HEK293T (cell line): ENCODE measurements at regions not wholly inside any gene's neighbourhood (a gene's known extent, or its start where the extent isn't known, plus 50 kb on each side); places are given as distances from the start of the nearest gene placed in this dataset.

Experiments used
- CTCF ChIA-PET: fragments of 350-600 bp; formaldehyde crosslinking; extraction: SDS; loops from one replicate; lab custom pipeline; 2021; ENCODE audit warnings: antibody characterized with exemption, inconsistent platforms; lab: Yijun Ruan, JAX
- POLR2A ChIA-PET: fragments of 350-600 bp; formaldehyde crosslinking; extraction: SDS; loops from one replicate; lab custom pipeline; 2020; ENCODE audit warnings: antibody characterized with exemption, inconsistent platforms; lab: Yijun Ruan, JAX
- DNase-seq: peaks from one replicate; pipeline ENCODE4 v3.0.0; 2012; ENCODE audit warnings: mixed read lengths; ENCODE audit errors: extremely low spot score
- ARNT ChIP-seq: fragments of 450-650 bp; IDR thresholded peaks from 2 replicates; pipeline ENCODE4 v1.6.1; 2017; ENCODE audit warnings: mild to moderate bottlenecking
- BHLHE40 ChIP-seq: fragments of 450-650 bp; IDR thresholded peaks from 2 replicates; pipeline ENCODE4 v1.6.1; 2016; ENCODE audit warnings: mild to moderate bottlenecking, moderate library complexity, borderline replicate concordance
- CTBP1 ChIP-seq: fragments of 450-650 bp; IDR thresholded peaks from 2 replicates; pipeline ENCODE4 v1.6.1; 2016; ENCODE audit warnings: borderline replicate concordance
- ELF4 ChIP-seq: fragments of 450-650 bp; IDR thresholded peaks from 2 replicates; pipeline ENCODE4 v1.6.1; 2017; ENCODE audit warnings: antibody characterized with exemption
- FOXA1 ChIP-seq: fragments of 450-650 bp; IDR thresholded peaks from 2 replicates; pipeline ENCODE4 v1.6.1; 2016; ENCODE audit warnings: mild to moderate bottlenecking
- FOXK2 ChIP-seq: fragments of 450-650 bp; IDR thresholded peaks from 2 replicates; pipeline ENCODE4 v1.6.1; 2016; ENCODE audit warnings: mild to moderate bottlenecking
- FOXM1 ChIP-seq: fragments of 450-650 bp; IDR thresholded peaks from 2 replicates; pipeline ENCODE4 v1.6.1; 2017; ENCODE audit warnings: mild to moderate bottlenecking, borderline replicate concordance
- HDGF ChIP-seq: fragments of 450-650 bp; IDR thresholded peaks from 2 replicates; pipeline ENCODE4 v1.6.1; 2017; ENCODE audit warnings: antibody characterized with exemption, borderline replicate concordance
- L3MBTL2 ChIP-seq: fragments of 450-650 bp; conservative IDR thresholded peaks from 2 replicates; pipeline ENCODE4 v1.6.1; 2016; ENCODE audit warnings: mild to moderate bottlenecking
- LEF1 ChIP-seq: fragments of 450-650 bp; IDR thresholded peaks from 2 replicates; pipeline ENCODE4 v1.6.1; 2017; ENCODE audit warnings: mild to moderate bottlenecking, borderline replicate concordance
- NFRKB ChIP-seq: fragments of 450-650 bp; IDR thresholded peaks from 2 replicates; pipeline ENCODE4 v1.6.1; 2016; ENCODE audit warnings: mild to moderate bottlenecking, moderate library complexity
- SP1 ChIP-seq: fragments of 450-650 bp; IDR thresholded peaks from 2 replicates; pipeline ENCODE4 v1.6.1; 2017
- SUZ12 ChIP-seq: fragments of 450-650 bp; IDR thresholded peaks from 2 replicates; pipeline ENCODE4 v1.6.1; 2016; ENCODE audit warnings: mild to moderate bottlenecking
- TARDBP ChIP-seq: fragments of 450-650 bp; IDR thresholded peaks from 2 replicates; pipeline ENCODE4 v1.6.1; 2016
- ZNF384 ChIP-seq: fragments of 450-650 bp; IDR thresholded peaks from 2 replicates; pipeline ENCODE4 v1.6.1; 2016
- TF ChIP-seq, protein P1 (sequence below): fragments of 450-650 bp; IDR thresholded peaks from 2 replicates; pipeline ENCODE4 v1.6.1; 2016

DNA sequence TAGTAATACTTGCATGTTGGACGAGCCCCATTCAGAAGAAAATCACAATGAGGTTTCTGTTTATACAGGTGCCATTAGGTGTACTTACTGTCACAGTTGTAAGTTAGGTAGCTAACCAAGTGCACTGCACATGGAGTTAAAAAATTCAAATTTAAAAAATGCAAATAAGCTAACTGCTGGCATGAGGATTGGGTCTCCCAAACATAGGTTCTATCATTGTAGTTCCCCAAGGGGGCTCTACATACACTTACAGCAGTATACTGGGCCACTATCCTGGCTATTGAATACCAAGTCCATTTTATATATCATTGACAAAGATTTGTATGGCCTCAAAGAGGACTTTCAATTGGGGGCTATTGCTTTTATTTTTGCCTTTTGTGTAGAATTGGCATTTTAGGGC is 153.4 kb downstream of the FMR1NB start:
- TF ChIP-seq, protein P1, sequence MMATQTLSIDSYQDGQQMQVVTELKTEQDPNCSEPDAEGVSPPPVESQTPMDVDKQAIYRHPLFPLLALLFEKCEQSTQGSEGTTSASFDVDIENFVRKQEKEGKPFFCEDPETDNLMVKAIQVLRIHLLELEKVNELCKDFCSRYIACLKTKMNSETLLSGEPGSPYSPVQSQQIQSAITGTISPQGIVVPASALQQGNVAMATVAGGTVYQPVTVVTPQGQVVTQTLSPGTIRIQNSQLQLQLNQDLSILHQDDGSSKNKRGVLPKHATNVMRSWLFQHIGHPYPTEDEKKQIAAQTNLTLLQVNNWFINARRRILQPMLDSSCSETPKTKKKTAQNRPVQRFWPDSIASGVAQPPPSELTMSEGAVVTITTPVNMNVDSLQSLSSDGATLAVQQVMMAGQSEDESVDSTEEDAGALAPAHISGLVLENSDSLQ: no peak
- DNase-seq: no peak
- ChIA-PET POLR2A (no interaction called here), CTCF (no interaction called here)

DNA sequence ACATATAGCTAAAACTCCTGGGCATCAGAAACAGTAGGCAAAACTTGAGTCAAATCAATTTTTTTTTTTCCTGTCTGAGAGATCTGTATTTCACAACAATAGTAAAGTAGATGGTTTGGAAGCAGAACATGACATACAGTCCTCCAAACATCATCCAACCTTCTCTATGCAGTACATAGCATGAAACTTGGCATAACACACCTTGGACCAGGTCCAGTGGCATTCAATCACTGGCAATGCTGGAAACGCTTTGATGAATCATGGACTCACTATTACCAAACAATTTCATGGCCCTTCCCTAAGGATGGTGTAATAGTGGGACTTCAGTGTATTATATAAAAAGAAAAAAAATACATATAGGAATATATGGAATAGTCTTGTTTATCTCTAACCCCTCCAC is 154.6 kb downstream of the FMR1NB start:
- no peak for DNase-seq
- TF ChIP-seq HDGF (no peak), ARNT (no peak), SP1 (no peak), L3MBTL2 (no peak), CTBP1 (no peak), NFRKB (no peak), SUZ12 (no peak), FOXK2 (no peak), FOXA1 (no peak), TARDBP (no peak), ZNF384 (no peak), LEF1 (no peak), BHLHE40 (no peak), ELF4 (no peak), FOXM1 (no peak)
- TF ChIP-seq, protein P1: no peak
- POLR2A ChIA-PET: interaction anchor here (0.7 kb wide), 1 partner anchor 1153 kb away, joined by 3 read pairs; no protein-coding TSS in a partner anchor
- CTCF ChIA-PET: interaction anchor here (0.6 kb wide), 1 partner anchor 351 kb away, joined by 3 read pairs; no protein-coding TSS in a partner anchor

DNA sequence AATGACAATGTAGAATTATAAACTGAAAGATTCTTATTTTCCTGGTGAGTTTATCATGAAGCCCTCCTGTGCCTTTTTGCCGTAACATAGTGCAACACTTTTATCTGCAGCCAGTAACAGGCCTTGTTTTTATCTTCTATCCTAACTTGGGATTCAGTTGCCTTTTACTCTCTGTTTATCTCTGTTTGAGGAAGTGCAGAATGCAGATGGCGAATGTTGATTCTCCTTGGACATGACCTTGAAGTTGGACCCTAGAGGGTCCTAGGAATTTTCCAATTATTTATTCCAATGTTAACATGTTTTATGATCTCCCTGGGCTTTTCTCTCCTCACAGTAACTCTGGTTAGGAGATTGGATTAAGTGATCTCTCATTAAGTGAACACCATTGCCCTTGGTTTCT is 165.0 kb downstream of the FMR1NB start:
- CTCF ChIA-PET: no interaction called here
- POLR2A ChIA-PET: no interaction called here
- DNase-seq: no peak
- TF ChIP-seq CTBP1: no peak
- no peak for TF ChIP-seq SP1
- TF ChIP-seq FOXK2: no peak

DNA sequence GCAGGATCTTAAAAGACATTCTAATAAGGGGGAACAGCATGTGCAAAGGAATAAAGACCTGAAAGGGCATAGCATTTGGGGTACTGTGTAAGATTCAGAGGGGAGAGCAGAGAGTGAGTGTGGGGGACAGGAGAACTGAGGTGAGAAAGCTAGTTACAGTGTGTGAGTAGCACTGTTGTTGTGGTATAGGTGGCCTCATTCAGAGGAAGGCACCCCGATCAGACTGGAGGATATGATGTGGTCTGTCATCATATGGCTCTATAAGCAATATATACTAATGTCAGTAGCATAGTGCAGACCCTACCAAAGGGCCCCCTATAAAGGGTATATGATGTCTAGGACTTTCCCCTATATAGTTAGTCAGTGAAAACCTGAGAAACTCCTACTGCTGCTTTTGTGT is 175.8 kb downstream of the FMR1NB start:
- POLR2A ChIA-PET: no interaction called here

DNA sequence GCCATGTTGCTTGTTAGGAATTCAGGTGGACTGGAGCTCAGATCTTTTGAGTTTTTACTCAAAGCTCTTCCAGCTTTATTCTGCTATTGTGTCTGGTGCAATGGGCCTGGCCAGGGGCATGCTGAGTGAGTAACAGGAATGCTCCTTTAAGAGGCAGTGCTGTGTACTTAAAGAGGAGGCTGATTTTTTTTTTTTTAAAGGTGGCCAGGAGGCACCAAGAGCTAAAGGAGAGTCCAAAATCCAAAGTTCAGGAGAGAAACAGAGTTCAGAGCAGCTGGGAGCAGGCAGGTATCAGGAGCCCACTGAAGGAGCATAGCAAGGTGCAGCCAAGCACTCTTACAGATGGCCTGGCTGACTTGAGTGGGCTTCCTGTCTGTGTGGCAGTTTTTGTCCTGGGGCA is 178.7 kb downstream of the FMR1NB start:
- TF ChIP-seq FOXK2 (no peak), BHLHE40 (no peak), TARDBP (no peak), SUZ12 (no peak), ZNF384 (no peak), CTBP1 (no peak), ELF4 (no peak), FOXM1 (no peak)
- CTCF ChIA-PET: no interaction called here
- POLR2A ChIA-PET: no interaction called here
- no peak for DNase-seq

More for the DNA sequence above, 175.8 kb downstream of the FMR1NB start:
- no peak for DNase-seq
- TF ChIP-seq SUZ12 (no peak), HDGF (no peak), FOXM1 (no peak), CTBP1 (no peak), L3MBTL2 (no peak), SP1 (no peak), FOXK2 (no peak), ZNF384 (no peak), ARNT (no peak), BHLHE40 (no peak), LEF1 (no peak), NFRKB (no peak), FOXA1 (no peak), ELF4 (no peak)
- TF ChIP-seq, protein P1: no peak
- CTCF ChIA-PET: no interaction called here

DNA sequence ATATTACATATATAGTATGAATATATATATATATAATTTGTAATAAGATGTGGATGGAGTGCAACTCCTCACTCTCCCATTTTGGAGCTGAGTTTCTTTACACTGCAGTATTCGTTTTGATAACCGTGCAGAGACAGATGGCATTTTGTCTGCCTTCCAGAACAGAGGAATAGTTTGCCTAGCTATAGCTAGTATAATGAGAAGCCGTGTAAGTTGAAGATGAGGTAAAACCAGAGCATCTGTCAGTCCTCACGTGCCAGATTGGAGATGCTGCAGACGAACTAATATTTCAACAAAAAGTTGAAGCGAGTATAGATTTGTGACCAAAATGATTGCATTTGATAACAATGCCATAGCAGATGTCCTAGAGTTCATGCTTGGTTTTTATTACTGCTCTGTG is 180.6 kb downstream of the FMR1NB start:
- DNase-seq: no peak
- POLR2A ChIA-PET: no interaction called here
- CTCF ChIA-PET: no interaction called here
- TF ChIP-seq CTBP1: no peak
- TF ChIP-seq ELF4: no peak
- TF ChIP-seq LEF1: no peak
- TF ChIP-seq BHLHE40: no peak
- no peak for TF ChIP-seq SP1
- no peak for TF ChIP-seq SUZ12
- no peak for TF ChIP-seq FOXA1
- no peak for TF ChIP-seq TARDBP
- no peak for TF ChIP-seq L3MBTL2
- no peak for TF ChIP-seq FOXK2
- TF ChIP-seq ARNT: no peak
- no peak for TF ChIP-seq FOXM1
- TF ChIP-seq, protein P1: no peak
- TF ChIP-seq NFRKB: no peak
